SJCRH30 (cell line): ENCODE measurements at regions not wholly inside any gene's neighbourhood (a gene's known extent, or its start where the extent isn't known, plus 50 kb on each side); places are given as distances from the start of the nearest gene placed in this dataset.

ENCODE experiments used
- DNase-seq, 2 experiments: peaks; one replicate each; pipeline ENCODE4 v3.0.0-alpha.2; 2015 to 2020
- H3K27ac ChIP-seq: fragments of 250-450 bp; sonication (Bioruptor Pico); 2 replicates; pipeline ENCODE4 v1.5.1; 2020; ENCODE audit warnings: mild to moderate bottlenecking, moderate library complexity
- H3K27me3 ChIP-seq: fragments of 250-450 bp; sonication (Bioruptor Pico); 2 replicates; pipeline ENCODE4 v1.5.1; 2020; ENCODE audit warnings: mild to moderate bottlenecking, moderate library complexity
- H3K36me3 ChIP-seq: fragments of 250-450 bp; sonication (Bioruptor Pico); 2 replicates; pipeline ENCODE4 v1.5.1; 2020; ENCODE audit warnings: mild to moderate bottlenecking, moderate library complexity
- H3K4me1 ChIP-seq: fragments of 250-450 bp; sonication (Bioruptor Pico); 2 replicates; pipeline ENCODE4 v1.5.1; 2020; ENCODE audit warnings: mild to moderate bottlenecking, moderate library complexity
- H3K4me3 ChIP-seq: fragments of 250-450 bp; sonication (Bioruptor Pico); 2 replicates; pipeline ENCODE4 v1.5.1; 2020; ENCODE audit warnings: mild to moderate bottlenecking, moderate library complexity
- H3K9me3 ChIP-seq: fragments of 250-450 bp; sonication (Bioruptor Pico); replicated peaks from 2 replicates; pipeline ENCODE4 v1.5.1; 2020; ENCODE audit warnings: mild to moderate bottlenecking, moderate library complexity

GRCh38 chr2:120598416-120598815 is 137.3 kb upstream of the GLI2 start:
- Histone ChIP-seq H3K9me3 (no peaks in the 10 kb centered on the region), H3K27me3 (peaks cover 24% of the 10 kb centered on the region), H3K4me3 (no peak overlapping the region), H3K4me1 (no peaks in the 10 kb centered on the region), H3K27ac (no peak overlapping the region), H3K36me3 (no peaks in the 10 kb centered on the region)
- DNase-seq, result no peak

- Histone ChIP-seq H3K27ac (no peak overlapping the region), H3K4me3 (no peak overlapping the region), H3K27me3 (peaks cover 24% of the 10 kb centered on the region), H3K9me3 (no peaks in the 10 kb centered on the region), H3K4me1 (no peaks in the 10 kb centered on the region), H3K36me3 (no peaks in the 10 kb centered on the region)
- no peak for DNase-seq
Measured at GRCh38 chr2:120599072-120599471, 136.6 kb upstream of the GLI2 start.

- no peak for DNase-seq
- Histone ChIP-seq H3K4me1 (no peaks in the 10 kb centered on the region), H3K9me3 (no peaks in the 10 kb centered on the region), H3K27me3 (peaks cover 24% of the 10 kb centered on the region), H3K4me3 (no peak overlapping the region), H3K27ac (no peak overlapping the region), H3K36me3 (no peaks in the 10 kb centered on the region)
Measured at GRCh38 chr2:120599656-120600055, 136.0 kb upstream of the GLI2 start.

- H3K27ac ChIP-seq, result no peak overlapping the region
- peaks cover 24% of the 10 kb centered on the region for H3K27me3 ChIP-seq
- no peak overlapping the region for H3K4me3 ChIP-seq
- no peak for DNase-seq
- H3K36me3 ChIP-seq, result no peaks in the 10 kb centered on the region
- no peaks in the 10 kb centered on the region for H3K4me1 ChIP-seq
- no peaks in the 10 kb centered on the region for H3K9me3 ChIP-seq
Measured at GRCh38 chr2:120600335-120600734, 135.3 kb upstream of the GLI2 start.

- Histone ChIP-seq H3K9me3 (no peaks in the 10 kb centered on the region), H3K4me1 (no peaks in the 10 kb centered on the region), H3K4me3 (no peak overlapping the region), H3K27ac (no peak overlapping the region), H3K36me3 (no peaks in the 10 kb centered on the region), H3K27me3 (peaks cover 21% of the 10 kb centered on the region)
- no peak for DNase-seq
Measured at GRCh38 chr2:120600786-120601185, 134.9 kb upstream of the GLI2 start.

- H3K4me1 ChIP-seq, result no peaks in the 10 kb centered on the region
- no peak overlapping the region for H3K27ac ChIP-seq
- H3K27me3 ChIP-seq, result peaks cover 14% of the 10 kb centered on the region; the same call in 1 of the 2 replicates
- DNase-seq, result no peak
- H3K4me3 ChIP-seq, result no peak overlapping the region
- H3K36me3 ChIP-seq, result no peaks in the 10 kb centered on the region
- no peaks in the 10 kb centered on the region for H3K9me3 ChIP-seq
Measured at GRCh38 chr2:120601566-120601965, 134.1 kb upstream of the GLI2 start.

- Histone ChIP-seq H3K4me3 (no peak overlapping the region), H3K4me1 (no peaks in the 10 kb centered on the region), H3K27me3 (peaks cover 17% of the 10 kb centered on the region), H3K36me3 (no peaks in the 10 kb centered on the region), H3K27ac (no peak overlapping the region), H3K9me3 (no peaks in the 10 kb centered on the region)
- DNase-seq, result no peak
Measured at GRCh38 chr2:120602251-120602650, 133.4 kb upstream of the GLI2 start.

GRCh38 chr2:120604767-120605166 is 130.9 kb upstream of the GLI2 start:
- H3K4me1 ChIP-seq, result no peaks in the 10 kb centered on the region
- H3K9me3 ChIP-seq, result no peaks in the 10 kb centered on the region
- no peak overlapping the region for H3K27ac ChIP-seq
- H3K4me3 ChIP-seq, result no peak overlapping the region
- H3K36me3 ChIP-seq, result no peaks in the 10 kb centered on the region
- no peak for DNase-seq
- peaks cover 7% of the 10 kb centered on the region; the same call in 1 of the 2 replicates for H3K27me3 ChIP-seq

- no peak overlapping the region for H3K27ac ChIP-seq
Measured at GRCh38 chr2:120605231-120605935, 130.3 kb upstream of the GLI2 start.

GRCh38 chr2:120606280-120606679 is 129.4 kb upstream of the GLI2 start:
- Histone ChIP-seq H3K9me3 (no peaks in the 10 kb centered on the region), H3K4me1 (no peaks in the 10 kb centered on the region), H3K36me3 (no peaks in the 10 kb centered on the region), H3K27me3 (peaks cover 7% of the 10 kb centered on the region; the same call in 1 of the 2 replicates), H3K4me3 (no peak overlapping the region), H3K27ac (no peak overlapping the region)
- DNase-seq, result no peak

More at GRCh38 chr2:120605231-120605935, 130.3 kb upstream of the GLI2 start:
- no peak overlapping the region for H3K4me3 ChIP-seq
- DNase-seq, result no peak
- H3K9me3 ChIP-seq, result no peaks in the 10 kb centered on the region
- peaks cover 7% of the 10 kb centered on the region; the same call in 1 of the 2 replicates for H3K27me3 ChIP-seq
- no peaks in the 10 kb centered on the region for H3K4me1 ChIP-seq
- no peaks in the 10 kb centered on the region for H3K36me3 ChIP-seq

- peaks cover 10% of the 10 kb centered on the region; the same call in 1 of the 2 replicates for H3K27me3 ChIP-seq
- no peak overlapping the region for H3K4me3 ChIP-seq
- H3K36me3 ChIP-seq, result no peaks in the 10 kb centered on the region
- DNase-seq, result no peak
- H3K27ac ChIP-seq, result no peak overlapping the region
- H3K9me3 ChIP-seq, result no peaks in the 10 kb centered on the region
- no peaks in the 10 kb centered on the region for H3K4me1 ChIP-seq
Measured at GRCh38 chr2:120606931-120607330, 128.7 kb upstream of the GLI2 start.

- no peak for DNase-seq
Measured at GRCh38 chr2:120607506-120607905, 128.2 kb upstream of the GLI2 start.

GRCh38 chr2:120607996-120608395 is 127.7 kb upstream of the GLI2 start:
- Histone ChIP-seq H3K4me3 (no peak overlapping the region), H3K4me1 (no peaks in the 10 kb centered on the region), H3K27ac (no peak overlapping the region), H3K36me3 (no peaks in the 10 kb centered on the region), H3K9me3 (no peaks in the 10 kb centered on the region), H3K27me3 (peaks cover 13% of the 10 kb centered on the region; the same call in 1 of the 2 replicates)
- no peak for DNase-seq

More at GRCh38 chr2:120607506-120607905, 128.2 kb upstream of the GLI2 start:
- H3K36me3 ChIP-seq, result no peaks in the 10 kb centered on the region
- H3K27me3 ChIP-seq, result peaks cover 13% of the 10 kb centered on the region; the same call in 1 of the 2 replicates
- no peaks in the 10 kb centered on the region for H3K9me3 ChIP-seq
- H3K4me3 ChIP-seq, result no peak overlapping the region
- no peaks in the 10 kb centered on the region for H3K4me1 ChIP-seq
- H3K27ac ChIP-seq, result no peak overlapping the region

- Histone ChIP-seq H3K4me1 (no peaks in the 10 kb centered on the region), H3K27me3 (peaks cover 13% of the 10 kb centered on the region; the same call in 1 of the 2 replicates), H3K27ac (no peak overlapping the region), H3K9me3 (no peaks in the 10 kb centered on the region), H3K36me3 (no peaks in the 10 kb centered on the region), H3K4me3 (no peak overlapping the region)
- no peak for DNase-seq
Measured at GRCh38 chr2:120609826-120610395, 125.8 kb upstream of the GLI2 start.

GRCh38 chr2:120611016-120611415 is 124.7 kb upstream of the GLI2 start:
- no peak overlapping the region for H3K27ac ChIP-seq
- no peaks in the 10 kb centered on the region for H3K9me3 ChIP-seq
- no peaks in the 10 kb centered on the region for H3K4me1 ChIP-seq
- no peak for DNase-seq
- H3K27me3 ChIP-seq, result peaks cover 13% of the 10 kb centered on the region; the same call in 1 of the 2 replicates
- no peak overlapping the region for H3K4me3 ChIP-seq
- no peaks in the 10 kb centered on the region for H3K36me3 ChIP-seq
